HEK293T (cell line): ENCODE measurements at regions not wholly inside any gene's neighbourhood (a gene's known extent, or its start where the extent isn't known, plus 50 kb on each side); places are given as distances from the start of the nearest gene placed in this dataset.
"Not testable (repeated sequence)": the region's sequence is repeated elsewhere in the genome, so short reads cannot be mapped to it uniquely, and the experiment has no call there.

ENCODE experiments used
- CTCF ChIA-PET: fragments of 350-600 bp; formaldehyde crosslinking; extraction: SDS; loops from one replicate; lab custom pipeline; 2021; ENCODE audit warnings: antibody characterized with exemption, inconsistent platforms; lab: Yijun Ruan, JAX
- POLR2A ChIA-PET: fragments of 350-600 bp; formaldehyde crosslinking; extraction: SDS; loops from one replicate; lab custom pipeline; 2020; ENCODE audit warnings: antibody characterized with exemption, inconsistent platforms; lab: Yijun Ruan, JAX
- DNase-seq: peaks from one replicate; pipeline ENCODE4 v3.0.0; 2012; ENCODE audit warnings: mixed read lengths; ENCODE audit errors: extremely low spot score
- ARNT ChIP-seq: fragments of 450-650 bp; IDR thresholded peaks from 2 replicates; pipeline ENCODE4 v1.6.1; 2017; ENCODE audit warnings: mild to moderate bottlenecking
- BHLHE40 ChIP-seq: fragments of 450-650 bp; IDR thresholded peaks from 2 replicates; pipeline ENCODE4 v1.6.1; 2016; ENCODE audit warnings: mild to moderate bottlenecking, moderate library complexity, borderline replicate concordance
- CTBP1 ChIP-seq: fragments of 450-650 bp; IDR thresholded peaks from 2 replicates; pipeline ENCODE4 v1.6.1; 2016; ENCODE audit warnings: borderline replicate concordance
- ELF4 ChIP-seq: fragments of 450-650 bp; IDR thresholded peaks from 2 replicates; pipeline ENCODE4 v1.6.1; 2017; ENCODE audit warnings: antibody characterized with exemption
- FOXA1 ChIP-seq: fragments of 450-650 bp; IDR thresholded peaks from 2 replicates; pipeline ENCODE4 v1.6.1; 2016; ENCODE audit warnings: mild to moderate bottlenecking
- FOXK2 ChIP-seq: fragments of 450-650 bp; IDR thresholded peaks from 2 replicates; pipeline ENCODE4 v1.6.1; 2016; ENCODE audit warnings: mild to moderate bottlenecking
- FOXM1 ChIP-seq: fragments of 450-650 bp; IDR thresholded peaks from 2 replicates; pipeline ENCODE4 v1.6.1; 2017; ENCODE audit warnings: mild to moderate bottlenecking, borderline replicate concordance
- HDGF ChIP-seq: fragments of 450-650 bp; IDR thresholded peaks from 2 replicates; pipeline ENCODE4 v1.6.1; 2017; ENCODE audit warnings: antibody characterized with exemption, borderline replicate concordance
- L3MBTL2 ChIP-seq: fragments of 450-650 bp; conservative IDR thresholded peaks from 2 replicates; pipeline ENCODE4 v1.6.1; 2016; ENCODE audit warnings: mild to moderate bottlenecking
- LEF1 ChIP-seq: fragments of 450-650 bp; IDR thresholded peaks from 2 replicates; pipeline ENCODE4 v1.6.1; 2017; ENCODE audit warnings: mild to moderate bottlenecking, borderline replicate concordance
- NFRKB ChIP-seq: fragments of 450-650 bp; IDR thresholded peaks from 2 replicates; pipeline ENCODE4 v1.6.1; 2016; ENCODE audit warnings: mild to moderate bottlenecking, moderate library complexity
- PKNOX1 ChIP-seq: fragments of 450-650 bp; IDR thresholded peaks from 2 replicates; pipeline ENCODE4 v1.6.1; 2016
- SP1 ChIP-seq: fragments of 450-650 bp; IDR thresholded peaks from 2 replicates; pipeline ENCODE4 v1.6.1; 2017
- SUZ12 ChIP-seq: fragments of 450-650 bp; IDR thresholded peaks from 2 replicates; pipeline ENCODE4 v1.6.1; 2016; ENCODE audit warnings: mild to moderate bottlenecking
- TARDBP ChIP-seq: fragments of 450-650 bp; IDR thresholded peaks from 2 replicates; pipeline ENCODE4 v1.6.1; 2016
- ZNF384 ChIP-seq: fragments of 450-650 bp; IDR thresholded peaks from 2 replicates; pipeline ENCODE4 v1.6.1; 2016

DNA sequence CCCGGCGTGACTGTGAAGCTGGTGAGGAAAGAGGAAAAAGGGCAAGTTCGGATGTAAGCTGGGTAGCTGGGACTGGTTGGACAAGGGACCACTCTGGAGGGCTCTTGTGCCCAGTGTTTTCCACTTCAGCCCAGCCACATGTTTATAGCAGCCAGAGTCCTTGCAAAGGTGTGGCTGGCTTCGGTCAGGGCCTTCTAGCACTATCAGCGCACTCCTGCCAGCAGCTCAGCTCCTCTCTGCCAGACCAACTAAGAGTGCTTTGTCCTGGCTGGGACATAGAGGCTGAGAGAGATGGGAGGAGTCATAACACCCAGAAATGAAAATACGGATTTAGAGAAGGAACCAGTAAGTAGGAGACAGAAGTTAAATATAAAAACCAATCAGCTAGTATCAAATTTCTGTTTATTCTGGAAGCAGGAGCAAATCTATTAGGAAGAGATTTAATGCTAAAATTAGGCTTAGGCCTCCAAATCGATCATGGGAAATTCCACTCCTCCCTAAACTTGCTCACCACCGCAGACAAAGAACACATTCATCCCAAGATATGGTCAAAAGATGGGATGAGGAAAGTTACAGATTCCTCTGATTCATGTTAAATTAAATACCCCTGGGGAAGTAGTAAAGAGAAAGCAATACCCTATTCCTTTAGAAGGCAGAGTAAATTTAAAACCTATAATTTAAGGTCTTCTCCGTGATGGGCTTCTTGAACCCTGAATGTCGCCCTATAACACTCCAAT lies 135.0 kb downstream of the RALA start:
- TF ChIP-seq FOXM1 (no peak), SP1 (no peak), ZNF384 (no peak), HDGF (no peak), BHLHE40 (no peak), SUZ12 (no peak), ARNT (no peak), LEF1 (no peak), FOXA1 (no peak), CTBP1 (no peak)
- CTCF ChIA-PET, result no interaction called here
- DNase-seq, result no peak
- POLR2A ChIA-PET, result interaction anchor here (1.3 kb wide), 1 partner anchor 25 kb away, joined by 3 read pairs; no protein-coding TSS in a partner anchor

- DNase-seq, result no peak
- ChIA-PET CTCF (no interaction called here), POLR2A (interaction anchor here (0.6 kb wide), 1 partner anchor 26 kb away, joined by 3 read pairs; no protein-coding TSS in a partner anchor)
- no peak for TF ChIP-seq CTBP1
- no peak for TF ChIP-seq FOXM1
- TF ChIP-seq BHLHE40, result no peak
- TF ChIP-seq ELF4, result no peak
- TF ChIP-seq L3MBTL2, result no peak
- TF ChIP-seq SP1, result no peak
- no peak for TF ChIP-seq FOXA1
- TF ChIP-seq ZNF384, result no peak
- TF ChIP-seq FOXK2, result no peak
- TF ChIP-seq TARDBP, result no peak
- no peak for TF ChIP-seq SUZ12
- TF ChIP-seq HDGF, result no peak
- no peak for TF ChIP-seq ARNT
- TF ChIP-seq NFRKB, result no peak
- no peak for TF ChIP-seq PKNOX1
Measured at GRCh38 chr7:39761449-39761848, 138.1 kb downstream of the RALA start.

DNA sequence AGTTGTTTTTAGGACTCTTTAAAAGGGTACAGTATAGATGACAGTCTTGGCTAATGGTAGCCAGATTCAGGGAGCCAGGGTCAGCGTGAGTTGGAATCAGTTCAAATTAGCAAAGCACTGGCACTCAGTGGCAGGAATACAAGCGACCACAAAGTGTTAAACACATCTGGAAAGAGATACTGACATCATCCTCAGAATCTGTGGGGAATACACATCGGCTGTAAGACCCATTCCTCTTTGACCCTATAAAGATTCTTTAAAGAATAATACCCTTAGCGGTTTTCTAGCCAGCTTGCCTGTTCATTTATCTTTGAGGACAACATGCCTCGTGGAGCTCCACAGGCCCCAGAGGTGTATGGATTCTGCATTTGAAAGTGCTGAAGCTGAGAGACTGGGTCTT lies 139.1 kb downstream of the RALA start:
- DNase-seq, POLR2A ChIA-PET: not testable (repeated sequence)

DNA sequence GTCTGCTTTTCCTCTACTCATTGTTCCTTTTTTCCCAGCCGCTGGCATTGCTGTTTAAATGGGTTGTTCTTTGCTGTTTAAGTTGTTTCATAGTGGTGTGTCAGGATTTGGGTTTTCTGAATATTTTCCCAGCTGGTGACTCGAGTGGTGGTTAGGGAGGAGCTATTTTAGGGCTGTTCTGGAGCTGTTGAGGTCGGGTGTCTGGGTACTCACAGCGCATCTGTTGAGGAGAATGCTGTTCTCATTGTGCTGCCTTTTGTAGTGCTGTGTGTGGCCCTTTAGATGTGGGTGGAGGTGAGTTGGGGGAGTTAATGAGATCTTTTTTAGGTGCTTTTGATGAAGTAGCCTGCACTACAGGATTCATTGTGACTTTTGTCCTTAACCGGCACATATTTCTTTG lies 139.5 kb downstream of the RALA start:
- DNase-seq, POLR2A ChIA-PET: not testable (repeated sequence)
- CTCF ChIA-PET, result interaction anchor here (1.2 kb wide), 1 partner anchor 12 kb away, joined by 3 read pairs; no protein-coding TSS in a partner anchor

More for the DNA sequence above, 139.1 kb downstream of the RALA start:
- CTCF ChIA-PET, result interaction anchor here (1.2 kb wide), 1 partner anchor 11 kb away, joined by 3 read pairs; no protein-coding TSS in a partner anchor

GRCh38 chr7:39765833-39766232 lies 142.5 kb downstream of the RALA start:
- DNase-seq, CTCF ChIA-PET, POLR2A ChIA-PET: not testable (repeated sequence)

- POLR2A ChIA-PET, CTCF ChIA-PET, DNase-seq: not testable (repeated sequence)
Measured at GRCh38 chr7:39768439-39768838, 145.1 kb downstream of the RALA start.

DNA sequence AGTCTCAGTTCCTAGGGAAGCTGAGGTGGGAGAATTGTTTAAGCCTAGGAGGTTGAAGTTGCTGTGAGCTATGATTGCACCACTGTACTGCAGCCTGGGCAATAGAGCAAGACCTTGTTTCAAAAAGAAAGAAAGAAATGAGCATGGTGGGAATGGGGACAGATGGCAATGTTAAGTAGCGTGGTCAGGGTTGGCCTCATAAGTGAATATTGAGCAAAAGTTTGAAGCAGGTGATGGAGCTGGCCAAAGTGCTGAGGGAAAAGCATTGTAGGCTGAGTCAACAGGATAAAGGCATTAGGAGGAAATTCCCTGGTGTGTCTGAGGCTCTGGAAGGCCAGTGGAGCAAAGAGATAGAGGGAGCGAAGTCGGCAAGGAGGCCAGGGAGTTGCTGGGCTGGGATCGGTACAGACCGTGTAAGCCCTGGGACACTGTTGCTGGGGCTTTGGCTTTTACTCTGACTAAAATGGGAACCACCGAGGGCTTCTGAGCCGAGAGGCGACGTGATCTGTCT lies 151.0 kb downstream of the RALA start:
- CTCF ChIA-PET, DNase-seq, POLR2A ChIA-PET: not testable (repeated sequence)

DNA sequence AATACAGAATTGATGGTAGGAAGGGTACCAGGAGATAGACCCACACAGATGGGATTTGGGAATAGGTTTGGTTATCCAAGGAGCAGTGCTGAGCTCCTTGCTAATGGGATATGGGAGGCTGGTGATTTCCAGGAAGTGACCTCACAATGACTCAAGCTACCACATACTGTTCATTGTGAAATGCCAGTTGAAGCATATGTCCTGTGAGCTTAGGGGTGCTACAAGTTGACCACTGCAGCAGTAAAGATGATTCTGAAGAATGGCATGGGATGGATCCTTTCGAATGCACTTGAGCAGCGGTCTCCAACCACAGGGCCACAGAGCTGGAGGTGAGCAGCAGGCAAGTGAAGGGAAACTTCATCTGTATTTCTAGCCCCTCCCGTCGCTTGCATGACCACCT lies 158.2 kb downstream of the RALA start:
- DNase-seq, POLR2A ChIA-PET, CTCF ChIA-PET: not testable (repeated sequence)

DNA sequence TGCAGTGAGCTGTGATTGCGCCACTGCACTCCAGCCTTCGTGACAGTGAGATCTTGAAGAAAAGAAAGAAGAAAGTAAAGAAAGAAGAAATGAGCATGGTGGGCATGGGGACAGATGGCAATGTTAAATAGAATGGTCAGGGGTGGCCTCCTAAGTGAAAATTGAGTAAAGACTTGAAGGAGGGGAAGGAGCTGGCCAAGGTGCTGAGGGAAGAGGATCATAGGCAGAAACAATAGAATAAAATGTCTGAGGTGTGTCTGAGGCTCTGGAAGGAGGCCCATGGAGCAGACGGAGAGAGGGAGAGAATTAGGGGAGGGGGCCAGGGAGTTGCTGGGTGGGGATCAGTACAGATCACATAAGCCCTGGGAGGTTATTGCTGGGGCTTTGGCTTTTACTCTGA lies 163.1 kb downstream of the RALA start:
- DNase-seq, POLR2A ChIA-PET, CTCF ChIA-PET: not testable (repeated sequence)

DNA sequence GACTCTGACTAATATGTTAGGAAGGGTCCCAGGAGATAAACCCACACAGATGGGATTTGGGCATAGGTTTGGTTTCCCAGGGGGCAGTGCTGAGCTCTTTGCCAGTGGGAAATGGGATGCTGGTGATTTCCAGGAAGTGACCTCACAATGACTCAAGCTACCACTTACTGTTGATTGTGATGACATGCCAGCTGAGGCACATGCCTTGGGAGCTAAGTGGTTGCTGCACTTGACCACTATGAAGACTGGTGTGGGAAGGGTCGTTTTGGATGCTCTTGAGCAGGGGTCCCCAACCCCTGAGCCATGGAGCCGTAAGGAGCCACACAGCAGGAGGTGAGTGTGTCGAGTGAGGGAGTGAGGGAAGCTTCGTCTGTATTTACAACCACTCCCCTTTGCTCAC lies 159.0 kb upstream of the CDK13 start:
- DNase-seq, POLR2A ChIA-PET: not testable (repeated sequence)
- CTCF ChIA-PET, result interaction anchor here (1.7 kb wide), 1 partner anchor 211 kb away, joined by 9 read pairs; no protein-coding TSS in a partner anchor

DNA sequence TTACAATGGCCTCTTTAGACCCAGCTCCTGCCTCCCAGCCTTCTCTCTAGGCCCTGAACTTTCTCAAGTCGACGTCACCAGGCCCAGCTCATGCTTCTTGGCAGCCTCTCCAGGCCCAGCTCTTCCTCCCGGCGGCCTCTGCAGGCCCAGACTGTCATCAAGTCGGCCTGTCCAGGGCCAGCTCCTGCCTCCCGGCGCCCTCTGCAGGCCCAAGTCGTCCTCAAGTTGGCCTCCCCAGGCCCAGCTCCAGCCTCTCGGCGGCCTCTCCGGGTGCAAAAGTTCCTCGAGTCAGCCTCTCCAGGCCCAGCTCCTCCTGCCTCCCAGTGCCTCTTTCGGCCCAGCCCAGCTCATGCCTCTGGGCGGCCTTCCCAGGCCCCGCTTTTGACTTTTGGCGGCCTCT lies 158.1 kb upstream of the CDK13 start:
- DNase-seq, POLR2A ChIA-PET: not testable (repeated sequence)
- CTCF ChIA-PET, result interaction anchor here (0.5 to 1.7 kb wide), 3 partner anchors 13 to 224 kb away, joined by 3 to 9 read pairs (median 3); no protein-coding TSS in a partner anchor

- CTCF ChIA-PET, result not testable (repeated sequence)
Measured at GRCh38 chr7:39793026-39793425, 157.0 kb upstream of the CDK13 start.

GRCh38 chr7:39793851-39794250 lies 156.2 kb upstream of the CDK13 start:
- CTCF ChIA-PET, POLR2A ChIA-PET, DNase-seq: not testable (repeated sequence)

More at GRCh38 chr7:39793026-39793425, 157.0 kb upstream of the CDK13 start:
- DNase-seq, POLR2A ChIA-PET: not testable (repeated sequence)

DNA sequence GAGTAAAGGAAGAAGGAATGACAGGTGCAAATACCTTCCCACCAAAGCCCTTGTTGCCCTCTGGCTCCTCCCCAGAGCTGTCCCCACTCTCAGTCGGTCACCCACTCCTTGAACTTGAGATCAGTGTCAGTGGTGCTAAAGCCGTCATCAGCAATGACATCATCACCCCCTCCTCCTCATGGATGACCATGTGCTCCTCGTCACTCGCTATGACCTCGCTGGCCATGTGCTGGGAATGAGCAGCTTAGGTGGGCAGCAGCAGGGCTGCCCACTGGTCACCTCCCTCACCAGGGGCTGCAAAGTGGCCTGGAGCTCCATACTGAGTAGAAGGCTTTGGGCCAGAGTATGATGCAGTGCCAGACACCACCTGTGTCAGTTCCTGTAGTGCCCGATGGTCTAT lies 153.1 kb upstream of the CDK13 start:
- POLR2A ChIA-PET, DNase-seq, CTCF ChIA-PET: not testable (repeated sequence)
